ENCODE measurements at regions not wholly inside any gene's neighbourhood (a gene's known extent, or its start where the extent isn't known, plus 50 kb on each side); places are given as distances from the start of the nearest gene placed in this dataset.
"Not testable (repeated sequence)": the region's sequence is repeated elsewhere in the genome, so short reads cannot be mapped to it uniquely, and the experiment has no call there.

GRCh38 chr3:1456781-1457311, 364.0 kb downstream of the CNTN6 start:
- H3K4me3 Mint-ChIP-seq: no peak overlapping the region
- no peak overlapping the region for H3K27ac Mint-ChIP-seq
- H3K36me3 Mint-ChIP-seq: no peaks in the 10 kb centered on the region
- ATAC-seq (ENCODE audit: low read depth) (no peak), DNase-seq (ENCODE audit: low spot score in 2 of 2) (no peak)
- no peaks in the 10 kb centered on the region for H3K27me3 Mint-ChIP-seq
- H3K4me1 Mint-ChIP-seq: peaks cover 6% of the 10 kb centered on the region
- H3K9me3 Mint-ChIP-seq: no peaks in the 10 kb centered on the region

GRCh38 chr3:1462371-1462770, 369.5 kb downstream of the CNTN6 start:
- no peaks in the 10 kb centered on the region for H3K27me3 Mint-ChIP-seq
- H3K4me3 Mint-ChIP-seq: no peak overlapping the region
- DNase-seq (ENCODE audit: low spot score in 2 of 2) (no peak), ATAC-seq (ENCODE audit: low read depth) (no peak)
- no peaks in the 10 kb centered on the region for H3K4me1 Mint-ChIP-seq
- no peaks in the 10 kb centered on the region for H3K9me3 Mint-ChIP-seq
- H3K27ac Mint-ChIP-seq: no peak overlapping the region
- H3K36me3 Mint-ChIP-seq: no peaks in the 10 kb centered on the region

GRCh38 chr3:1462856-1463450, 370.1 kb downstream of the CNTN6 start:
- Mint-ChIP-seq H3K27me3 (no peaks in the 10 kb centered on the region), H3K4me3 (no peak overlapping the region)

GRCh38 chr3:1465091-1465490, 372.3 kb downstream of the CNTN6 start:
- not testable (repeated sequence) for DNase-seq (ENCODE audit: low spot score in 2 of 2); H3K9me3 Mint-ChIP-seq; H3K36me3 Mint-ChIP-seq; H3K27me3 Mint-ChIP-seq; H3K4me1 Mint-ChIP-seq; H3K4me3 Mint-ChIP-seq; ATAC-seq (ENCODE audit: low read depth); H3K27ac Mint-ChIP-seq

More at GRCh38 chr3:1462856-1463450, 370.1 kb downstream of the CNTN6 start:
- Mint-ChIP-seq H3K36me3 (no peaks in the 10 kb centered on the region), H3K4me1 (no peaks in the 10 kb centered on the region), H3K27ac (no peak overlapping the region), H3K9me3 (peaks cover 1% of the 10 kb centered on the region)
- ATAC-seq (ENCODE audit: low read depth) (no peak), DNase-seq (ENCODE audit: low spot score in 2 of 2) (no peak)

GRCh38 chr3:1468145-1468544, 375.3 kb downstream of the CNTN6 start:
- Mint-ChIP-seq H3K27ac (no peak overlapping the region), H3K4me3 (no peak overlapping the region), H3K9me3 (peaks cover 1% of the 10 kb centered on the region), H3K4me1 (no peaks in the 10 kb centered on the region), H3K27me3 (no peaks in the 10 kb centered on the region), H3K36me3 (no peaks in the 10 kb centered on the region)
- DNase-seq (ENCODE audit: low spot score in 2 of 2) (no peak), ATAC-seq (ENCODE audit: low read depth) (no peak)

GRCh38 chr3:1469248-1469647, 376.4 kb downstream of the CNTN6 start:
- DNase-seq (ENCODE audit: low spot score in 2 of 2): no peak
- no peaks in the 10 kb centered on the region for H3K27me3 Mint-ChIP-seq
- no peak for ATAC-seq (ENCODE audit: low read depth)
- no peaks in the 10 kb centered on the region for H3K36me3 Mint-ChIP-seq
- H3K27ac Mint-ChIP-seq: no peak overlapping the region
- no peak overlapping the region for H3K4me3 Mint-ChIP-seq
- peaks cover 1% of the 10 kb centered on the region for H3K9me3 Mint-ChIP-seq
- H3K4me1 Mint-ChIP-seq: no peaks in the 10 kb centered on the region

GRCh38 chr3:1469687-1470086, 376.9 kb downstream of the CNTN6 start:
- Mint-ChIP-seq H3K27ac (no peak overlapping the region), H3K4me3 (no peak overlapping the region), H3K27me3 (no peaks in the 10 kb centered on the region), H3K36me3 (no peaks in the 10 kb centered on the region), H3K9me3 (peaks cover 1% of the 10 kb centered on the region), H3K4me1 (no peaks in the 10 kb centered on the region)
- DNase-seq (ENCODE audit: low spot score in 2 of 2) (no peak), ATAC-seq (ENCODE audit: low read depth) (no peak)

GRCh38 chr3:1477669-1478068, 384.8 kb downstream of the CNTN6 start:
- H3K4me3 Mint-ChIP-seq: no peak overlapping the region
- no peak overlapping the region for H3K27ac Mint-ChIP-seq

GRCh38 chr3:1495466-1495865, 402.6 kb downstream of the CNTN6 start:
- H3K4me3 Mint-ChIP-seq: no peak overlapping the region
- no peaks in the 10 kb centered on the region for H3K36me3 Mint-ChIP-seq
- DNase-seq (ENCODE audit: low spot score in 2 of 2) (no peak), ATAC-seq (ENCODE audit: low read depth) (no peak)
- H3K9me3 Mint-ChIP-seq: no peaks in the 10 kb centered on the region
- H3K27me3 Mint-ChIP-seq: peaks cover 3% of the 10 kb centered on the region
- no peak overlapping the region for H3K27ac Mint-ChIP-seq
- no peaks in the 10 kb centered on the region for H3K4me1 Mint-ChIP-seq

More at GRCh38 chr3:1477669-1478068, 384.8 kb downstream of the CNTN6 start:
- DNase-seq (ENCODE audit: low spot score in 2 of 2) (no peak), ATAC-seq (ENCODE audit: low read depth) (no peak)
- Mint-ChIP-seq H3K4me1 (no peaks in the 10 kb centered on the region), H3K27me3 (no peaks in the 10 kb centered on the region), H3K9me3 (no peaks in the 10 kb centered on the region), H3K36me3 (no peaks in the 10 kb centered on the region)

GRCh38 chr3:1499694-1500093, 406.9 kb downstream of the CNTN6 start:
- H3K4me1 Mint-ChIP-seq: no peaks in the 10 kb centered on the region
- ATAC-seq (ENCODE audit: low read depth) (no peak), DNase-seq (ENCODE audit: low spot score in 2 of 2) (no peak)
- no peaks in the 10 kb centered on the region for H3K36me3 Mint-ChIP-seq
- H3K27me3 Mint-ChIP-seq: peaks cover 2% of the 10 kb centered on the region
- H3K9me3 Mint-ChIP-seq: no peaks in the 10 kb centered on the region
- H3K27ac Mint-ChIP-seq: no peak overlapping the region
- no peak overlapping the region for H3K4me3 Mint-ChIP-seq

GRCh38 chr3:1501406-1502115, 408.7 kb downstream of the CNTN6 start:
- no peaks in the 10 kb centered on the region for H3K9me3 Mint-ChIP-seq
- DNase-seq (ENCODE audit: low spot score in 2 of 2) (no peak), ATAC-seq (ENCODE audit: low read depth) (no peak)
- H3K27me3 Mint-ChIP-seq: peaks cover 2% of the 10 kb centered on the region
- no peak overlapping the region for H3K4me3 Mint-ChIP-seq
- H3K27ac Mint-ChIP-seq: no peak overlapping the region
- H3K36me3 Mint-ChIP-seq: no peaks in the 10 kb centered on the region
- H3K4me1 Mint-ChIP-seq: no peaks in the 10 kb centered on the region

GRCh38 chr3:1506090-1506489, 413.3 kb downstream of the CNTN6 start:
- Mint-ChIP-seq H3K9me3 (no peaks in the 10 kb centered on the region), H3K27me3 (no peaks in the 10 kb centered on the region), H3K4me3 (no peak overlapping the region), H3K27ac (no peak overlapping the region), H3K4me1 (no peaks in the 10 kb centered on the region), H3K36me3 (no peaks in the 10 kb centered on the region)
- no peak for DNase-seq (ENCODE audit: low spot score in 2 of 2)
- ATAC-seq (ENCODE audit: low read depth): no peak

GRCh38 chr3:1513662-1514061, 420.8 kb downstream of the CNTN6 start:
- H3K4me1 Mint-ChIP-seq: no peaks in the 10 kb centered on the region
- no peak overlapping the region for H3K4me3 Mint-ChIP-seq
- H3K36me3 Mint-ChIP-seq: no peaks in the 10 kb centered on the region
- H3K9me3 Mint-ChIP-seq: no peaks in the 10 kb centered on the region
- H3K27ac Mint-ChIP-seq: no peak overlapping the region
- DNase-seq (ENCODE audit: low spot score in 2 of 2) (no peak), ATAC-seq (ENCODE audit: low read depth) (no peak)
- H3K27me3 Mint-ChIP-seq: no peaks in the 10 kb centered on the region

GRCh38 chr3:1515882-1516281, 423.1 kb downstream of the CNTN6 start:
- H3K4me1 Mint-ChIP-seq: no peaks in the 10 kb centered on the region
- H3K9me3 Mint-ChIP-seq: no peaks in the 10 kb centered on the region
- H3K27me3 Mint-ChIP-seq: no peaks in the 10 kb centered on the region
- ATAC-seq (ENCODE audit: low read depth) (no peak), DNase-seq (ENCODE audit: low spot score in 2 of 2) (no peak)
- no peak overlapping the region for H3K4me3 Mint-ChIP-seq
- H3K36me3 Mint-ChIP-seq: no peaks in the 10 kb centered on the region
- H3K27ac Mint-ChIP-seq: no peak overlapping the region

- Mint-ChIP-seq H3K27ac (no peak overlapping the region), H3K4me3 (no peak overlapping the region), H3K4me1 (peaks cover 3% of the 10 kb centered on the region), H3K27me3 (peaks cover 2% of the 10 kb centered on the region), H3K9me3 (peaks cover 2% of the 10 kb centered on the region), H3K36me3 (no peaks in the 10 kb centered on the region)
- DNase-seq (ENCODE audit: low spot score in 2 of 2) (no peak), ATAC-seq (ENCODE audit: low read depth) (no peak)
Observed at GRCh38 chr3:1527786-1528185, 435.0 kb downstream of the CNTN6 start.
